ENCODE measurements at regions not wholly inside any gene's neighbourhood (a gene's known extent, or its start where the extent isn't known, plus 50 kb on each side); places are given as distances from the start of the nearest gene placed in this dataset.

GRCh38 chr2:215498431-215498830 is 62.6 kb upstream of the FN1 start:
- Mint-ChIP-seq H3K9me3 (peaks cover 5% of the 10 kb centered on the region), H3K36me3 (ENCODE audit: low read depth) (peaks cover 4% of the 10 kb centered on the region), H3K4me1 (no peaks in the 10 kb centered on the region), H3K4me3 (no peak overlapping the region), H3K27me3 (ENCODE audit: low read depth, poor library complexity) (no peaks in the 10 kb centered on the region), H3K27ac (no peak overlapping the region)
- no peak for DNase-seq
- no peak for TF ChIP-seq CTCF (IDR thresholded peaks at IDR 0.05)

- Mint-ChIP-seq H3K4me3 (no peak overlapping the region), H3K27ac (no peak overlapping the region), H3K36me3 (ENCODE audit: low read depth) (peaks cover 2% of the 10 kb centered on the region), H3K27me3 (ENCODE audit: low read depth, poor library complexity) (no peaks in the 10 kb centered on the region), H3K9me3 (peaks cover 2% of the 10 kb centered on the region), H3K4me1 (no peaks in the 10 kb centered on the region)
- DNase-seq = no peak
- no peak for TF ChIP-seq CTCF (IDR thresholded peaks at IDR 0.05)
These were observed 57.5 kb upstream of the FN1 start for GRCh38 chr2:215493376-215493775.

GRCh38 chr2:215489288-215489848 is 53.5 kb upstream of the FN1 start:
- no peak for DNase-seq
- Mint-ChIP-seq H3K4me1 (no peaks in the 10 kb centered on the region), H3K9me3 (no peaks in the 10 kb centered on the region), H3K4me3 (no peak overlapping the region), H3K27ac (no peak overlapping the region), H3K27me3 (ENCODE audit: low read depth, poor library complexity) (no peaks in the 10 kb centered on the region), H3K36me3 (ENCODE audit: low read depth) (no peaks in the 10 kb centered on the region)
- no peak for TF ChIP-seq CTCF (IDR thresholded peaks at IDR 0.05)

- Mint-ChIP-seq H3K9me3 (no peaks in the 10 kb centered on the region), H3K27me3 (ENCODE audit: low read depth, poor library complexity) (peaks cover 4% of the 10 kb centered on the region), H3K36me3 (ENCODE audit: low read depth) (no peaks in the 10 kb centered on the region), H3K4me1 (no peaks in the 10 kb centered on the region), H3K27ac (no peak overlapping the region), H3K4me3 (no peak overlapping the region)
- no peak for TF ChIP-seq CTCF (IDR thresholded peaks at IDR 0.05)
- no peak for DNase-seq
These were observed 51.1 kb upstream of the FN1 start for GRCh38 chr2:215487002-215487372.

GRCh38 chr2:215486291-215487001 is 50.6 kb upstream of the FN1 start:
- no peak for TF ChIP-seq CTCF (IDR thresholded peaks at IDR 0.05)
- DNase-seq = no peak
- no peaks in the 10 kb centered on the region for H3K4me1 Mint-ChIP-seq
- H3K4me3 Mint-ChIP-seq = no peak overlapping the region
- no peaks in the 10 kb centered on the region for H3K36me3 Mint-ChIP-seq (ENCODE audit: low read depth)
- no peak overlapping the region for H3K27ac Mint-ChIP-seq
- peaks cover 4% of the 10 kb centered on the region for H3K27me3 Mint-ChIP-seq (ENCODE audit: low read depth, poor library complexity)
- H3K9me3 Mint-ChIP-seq = no peaks in the 10 kb centered on the region

Data from nephron progenitor cell (in vitro differentiated cells).